SK-N-SH (cell line): ENCODE measurements at regions not wholly inside any gene's neighbourhood (a gene's known extent, or its start where the extent isn't known, plus 50 kb on each side); places are given as distances from the start of the nearest gene placed in this dataset.

Experiments
- CHD2 ChIP-seq: fragments of 150-350 bp; IDR thresholded peaks from 2 replicates; pipeline ENCODE4 v1.6.1; 2018; ENCODE audit warnings: low read length; ENCODE audit not compliant: partially characterized antibody
- EP300 ChIP-seq, 2 experiments: IDR thresholded peaks; 2 replicates each; pipeline versions ENCODE4 v1.4.0 to v1.6.1; 2012; ENCODE audit warnings: borderline replicate concordance in 1 of 2, low read depth in 1 of 2, low read length in 1 of 2
- POLR2AphosphoS5 ChIP-seq: IDR thresholded peaks from 2 replicates; pipeline ENCODE4 v1.6.1; 2012; ENCODE audit warnings: low read depth, low read length
- YY1 ChIP-seq: IDR thresholded peaks from 2 replicates; pipeline ENCODE4 v1.4.0; 2012; ENCODE audit warnings: low read depth, mild to moderate bottlenecking
- TF ChIP-seq, protein P1 (sequence below): fragments of 200-600 bp; sonication (generic); IDR thresholded peaks from 2 replicates; pipeline ENCODE4 v1.6.1; 2017; ENCODE audit warnings: antibody characterized with exemption, mild to moderate bottlenecking, moderate library complexity
- TF ChIP-seq, protein P2 (sequence below): IDR thresholded peaks from 2 replicates; pipeline ENCODE4 v1.6.1; 2012; ENCODE audit warnings: mild to moderate bottlenecking, low read depth, low read length, moderate library complexity

DNA sequence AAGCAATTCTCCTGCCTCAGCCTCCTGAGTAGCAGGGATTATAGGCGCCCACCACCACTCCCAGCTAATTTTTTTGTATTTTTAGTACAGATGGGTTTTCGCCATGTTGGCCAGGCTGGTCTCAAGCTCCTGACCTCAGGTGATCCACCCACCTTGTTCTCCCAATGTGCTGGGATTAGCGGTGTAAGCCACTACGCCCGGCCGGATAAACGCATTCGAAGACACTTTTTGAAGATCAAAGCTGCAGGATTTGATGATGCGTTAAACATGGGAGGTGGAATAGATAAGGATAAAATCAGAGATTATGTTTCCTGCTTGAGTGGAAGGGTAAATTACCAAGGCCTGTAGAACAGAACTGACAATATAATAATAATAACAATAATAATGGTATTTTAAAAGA, 389.4 kb upstream of the POU3F1 start:
- TF ChIP-seq, protein P1, sequence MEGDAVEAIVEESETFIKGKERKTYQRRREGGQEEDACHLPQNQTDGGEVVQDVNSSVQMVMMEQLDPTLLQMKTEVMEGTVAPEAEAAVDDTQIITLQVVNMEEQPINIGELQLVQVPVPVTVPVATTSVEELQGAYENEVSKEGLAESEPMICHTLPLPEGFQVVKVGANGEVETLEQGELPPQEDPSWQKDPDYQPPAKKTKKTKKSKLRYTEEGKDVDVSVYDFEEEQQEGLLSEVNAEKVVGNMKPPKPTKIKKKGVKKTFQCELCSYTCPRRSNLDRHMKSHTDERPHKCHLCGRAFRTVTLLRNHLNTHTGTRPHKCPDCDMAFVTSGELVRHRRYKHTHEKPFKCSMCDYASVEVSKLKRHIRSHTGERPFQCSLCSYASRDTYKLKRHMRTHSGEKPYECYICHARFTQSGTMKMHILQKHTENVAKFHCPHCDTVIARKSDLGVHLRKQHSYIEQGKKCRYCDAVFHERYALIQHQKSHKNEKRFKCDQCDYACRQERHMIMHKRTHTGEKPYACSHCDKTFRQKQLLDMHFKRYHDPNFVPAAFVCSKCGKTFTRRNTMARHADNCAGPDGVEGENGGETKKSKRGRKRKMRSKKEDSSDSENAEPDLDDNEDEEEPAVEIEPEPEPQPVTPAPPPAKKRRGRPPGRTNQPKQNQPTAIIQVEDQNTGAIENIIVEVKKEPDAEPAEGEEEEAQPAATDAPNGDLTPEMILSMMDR, result no peak
- TF ChIP-seq, protein P2, sequence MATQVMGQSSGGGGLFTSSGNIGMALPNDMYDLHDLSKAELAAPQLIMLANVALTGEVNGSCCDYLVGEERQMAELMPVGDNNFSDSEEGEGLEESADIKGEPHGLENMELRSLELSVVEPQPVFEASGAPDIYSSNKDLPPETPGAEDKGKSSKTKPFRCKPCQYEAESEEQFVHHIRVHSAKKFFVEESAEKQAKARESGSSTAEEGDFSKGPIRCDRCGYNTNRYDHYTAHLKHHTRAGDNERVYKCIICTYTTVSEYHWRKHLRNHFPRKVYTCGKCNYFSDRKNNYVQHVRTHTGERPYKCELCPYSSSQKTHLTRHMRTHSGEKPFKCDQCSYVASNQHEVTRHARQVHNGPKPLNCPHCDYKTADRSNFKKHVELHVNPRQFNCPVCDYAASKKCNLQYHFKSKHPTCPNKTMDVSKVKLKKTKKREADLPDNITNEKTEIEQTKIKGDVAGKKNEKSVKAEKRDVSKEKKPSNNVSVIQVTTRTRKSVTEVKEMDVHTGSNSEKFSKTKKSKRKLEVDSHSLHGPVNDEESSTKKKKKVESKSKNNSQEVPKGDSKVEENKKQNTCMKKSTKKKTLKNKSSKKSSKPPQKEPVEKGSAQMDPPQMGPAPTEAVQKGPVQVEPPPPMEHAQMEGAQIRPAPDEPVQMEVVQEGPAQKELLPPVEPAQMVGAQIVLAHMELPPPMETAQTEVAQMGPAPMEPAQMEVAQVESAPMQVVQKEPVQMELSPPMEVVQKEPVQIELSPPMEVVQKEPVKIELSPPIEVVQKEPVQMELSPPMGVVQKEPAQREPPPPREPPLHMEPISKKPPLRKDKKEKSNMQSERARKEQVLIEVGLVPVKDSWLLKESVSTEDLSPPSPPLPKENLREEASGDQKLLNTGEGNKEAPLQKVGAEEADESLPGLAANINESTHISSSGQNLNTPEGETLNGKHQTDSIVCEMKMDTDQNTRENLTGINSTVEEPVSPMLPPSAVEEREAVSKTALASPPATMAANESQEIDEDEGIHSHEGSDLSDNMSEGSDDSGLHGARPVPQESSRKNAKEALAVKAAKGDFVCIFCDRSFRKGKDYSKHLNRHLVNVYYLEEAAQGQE, result no peak
- TF ChIP-seq CHD2, result no peak
- no peak for TF ChIP-seq POLR2AphosphoS5
- TF ChIP-seq EP300 (IDR thresholded peaks at IDR 0.05; ENCODE audit: borderline replicate concordance in 1 of 2, low read depth in 1 of 2, low read length in 1 of 2), result no peak
- TF ChIP-seq YY1, result no peak
